Fibroblast of the aortic adventitia (primary cell): ENCODE measurements at regions not wholly inside any gene's neighbourhood (a gene's known extent, or its start where the extent isn't known, plus 50 kb on each side); places are given as distances from the start of the nearest gene placed in this dataset.
A peak's percentile ranks its signal among the peaks of the same experiment; 100 is the strongest.

ENCODE experiments used
- DNase-seq: peaks from one replicate; pipeline ENCODE4 v3.0.0-alpha.2; 2010; ENCODE audit warnings: low read depth
- H3K4me3 ChIP-seq: 2 replicates; pipeline ENCODE4 v1.5.1; 2011; ENCODE audit warnings: low read depth, mild to moderate bottlenecking, control low read depth, low read length, moderate library complexity
- CTCF ChIP-seq: IDR thresholded peaks from 2 replicates; pipeline ENCODE4 v1.5.1; 2011; ENCODE audit warnings: mild to moderate bottlenecking, low read length, control low read depth, inconsistent platforms; ENCODE audit not compliant: insufficient read depth

GRCh38 chr12:59079472-59079871, 159.2 kb upstream of the LRIG3 start:
- no peak for DNase-seq
- H3K4me3 ChIP-seq: no peak overlapping the region
- TF ChIP-seq CTCF: no peak

GRCh38 chr12:59079002-59079401, 158.7 kb upstream of the LRIG3 start:
- H3K4me3 ChIP-seq: no peak overlapping the region
- TF ChIP-seq CTCF: no peak
- DNase-seq: no peak

GRCh38 chr12:59077575-59078426, 157.5 kb upstream of the LRIG3 start:
- DNase-seq: peak; percentile 66

GRCh38 chr12:59077153-59077552, 156.8 kb upstream of the LRIG3 start:
- no peak for TF ChIP-seq CTCF
- no peak for DNase-seq
- no peak overlapping the region for H3K4me3 ChIP-seq

More at GRCh38 chr12:59077575-59078426, 157.5 kb upstream of the LRIG3 start:
- no peak overlapping the region for H3K4me3 ChIP-seq
- no peak for TF ChIP-seq CTCF

GRCh38 chr12:59076622-59077021, 156.3 kb upstream of the LRIG3 start:
- H3K4me3 ChIP-seq: no peak overlapping the region
- DNase-seq: no peak
- TF ChIP-seq CTCF: no peak

GRCh38 chr12:59075968-59076490, 155.7 kb upstream of the LRIG3 start:
- no peak overlapping the region for H3K4me3 ChIP-seq
- peak; percentile 21 for TF ChIP-seq CTCF
- DNase-seq: no peak

GRCh38 chr12:59075141-59075540, 154.8 kb upstream of the LRIG3 start:
- DNase-seq: no peak
- TF ChIP-seq CTCF: no peak
- H3K4me3 ChIP-seq: no peak overlapping the region
